Transverse colon (tissue), 4 donors: ENCODE measurements at regions not wholly inside any gene's neighbourhood (a gene's known extent, or its start where the extent isn't known, plus 50 kb on each side); places are given as distances from the start of the nearest gene placed in this dataset.

Experiments used
- DNase-seq: peaks from one replicate; pipeline ENCODE4 v3.0.0-alpha.2; 2019
- H3K27ac ChIP-seq, 4 donors: fragments of 200-600 bp; sonication (generic); 2 replicates each; pipeline ENCODE4 v1.5.1; 2016 to 2018; ENCODE audit warnings: inconsistent platforms in 4 of 4
- H3K27me3 ChIP-seq: fragments of 200-600 bp; sonication (generic); 2 replicates; pipeline ENCODE4 v1.5.1; 2017; ENCODE audit warnings: inconsistent platforms
- H3K36me3 ChIP-seq, 4 donors: fragments of 200-600 bp; sonication (generic); 2 replicates each; pipeline ENCODE4 v1.5.1; 2017 to 2019; ENCODE audit warnings: inconsistent platforms in 4 of 4
- H3K4me1 ChIP-seq, 4 donors: fragments of 200-600 bp; sonication (generic); 2 replicates each; pipeline ENCODE4 v1.5.1; 2017 to 2020; ENCODE audit warnings: inconsistent platforms in 4 of 4
- H3K4me3 ChIP-seq, 4 donors: fragments of 200-600 bp; sonication (generic); 1 replicate in 1 of 4; 2 replicates in 3 of 4; pipeline versions ENCODE4 v1.5.1 to v1.6.1; 2017 to 2019; ENCODE audit warnings: inconsistent platforms in 4 of 4
- H3K9me3 ChIP-seq, 2 donors: fragments of 200-600 bp; sonication (generic); 2 replicates each; pipeline ENCODE4 v1.5.1; 2017 to 2019; ENCODE audit warnings: inconsistent platforms in 2 of 2
- CTCF ChIP-seq, 5 experiments: fragments of 200-600 bp in 3 of 5; fragments of 450-650 bp in 2 of 5; sonication (generic) in 3 of 5; IDR thresholded peaks; 1 replicate in 2 of 5; 2 replicates in 3 of 5; pipeline ENCODE4 v1.5.1; 2016 to 2017; ENCODE audit warnings: antibody characterized with exemption in 5 of 5, inconsistent platforms in 3 of 5, mild to moderate bottlenecking in 2 of 5, moderate library complexity in 1 of 5
- EP300 ChIP-seq: sonication (generic); formaldehyde crosslinking; IDR thresholded peaks from one replicate; pipeline ENCODE4 v1.6.1; 2017; ENCODE audit warnings: antibody characterized with exemption, low read depth
- POLR2A ChIP-seq: fragments of 450-650 bp; IDR thresholded peaks from one replicate; pipeline ENCODE4 v1.6.1; 2016; ENCODE audit warnings: antibody characterized with exemption, mild to moderate bottlenecking, moderate library complexity
- POLR2AphosphoS5 ChIP-seq, 3 donors: sonication (generic); formaldehyde crosslinking; IDR thresholded peaks; one replicate each; pipeline ENCODE4 v1.6.1; 2016; ENCODE audit warnings: antibody characterized with exemption in 3 of 3
- WGBS, 2 donors: methylation state at CpG; one replicate each; pipeline ENCODE4 v1.1.5; 2018; ENCODE audit warnings: low coverage in 1 of 2; 5-methylcytosine and 5-hydroxymethylcytosine counted together
- in situ Hi-C, 4 donors: fragments of 200-750 bp; cut with MboI; loops; one replicate each; pipeline versions ENCODE4 v1.15.0 to v1.15.1; 2017; ENCODE audit warnings: low sequenced_read_pairs in 3 of 4, low pct_ligation_motif_present in 1 of 4, low pct_unique_long_range_greater_than_20kb in 1 of 4
- intact Hi-C: fragments of 100-400 bp; cut with DNase I; formaldehyde crosslinking; loops from one replicate; pipeline ENCODE4 v1.15.1; 2023; ENCODE audit warnings: low total_unique reads

GRCh38 chr6:21715180-21715579, 121.6 kb downstream of the SOX4 start:
- no peak overlapping the region for H3K4me3 ChIP-seq
- no peaks in the 10 kb centered on the region for H3K4me1 ChIP-seq
- WGBS, 2 donors: 89 to 92% methylated on average over 5 of the region's 5 CpGs
- H3K36me3 ChIP-seq: no peaks in the 10 kb centered on the region
- no peak overlapping the region for H3K27ac ChIP-seq
- no peak for TF ChIP-seq POLR2AphosphoS5 (IDR thresholded peaks at IDR 0.05)
- no peak for TF ChIP-seq POLR2A
- no peak for TF ChIP-seq CTCF (IDR thresholded peaks at IDR 0.05)
- TF ChIP-seq EP300: no peak
- no peaks in the 10 kb centered on the region for H3K9me3 ChIP-seq
- H3K27me3 ChIP-seq: no peaks in the 10 kb centered on the region
- intact Hi-C loops: no loop called here
- DNase-seq: no peak
- in situ Hi-C loops: no loop called here

- in situ Hi-C loops: no loop called here
- no peak overlapping the region for H3K27ac ChIP-seq
- no peaks in the 10 kb centered on the region for H3K9me3 ChIP-seq
- 44 to 60% methylated on average over 1 to 12 of the region's 12 CpGs for WGBS, 2 donors
- no peak for DNase-seq
- no peaks in the 10 kb centered on the region for H3K36me3 ChIP-seq
- TF ChIP-seq EP300 (no peak), POLR2A (no peak), POLR2AphosphoS5 (IDR thresholded peaks at IDR 0.05) (no peak), CTCF (IDR thresholded peaks at IDR 0.05) (no peak)
- peaks cover 0 to 7% (median 0%) of the 10 kb centered on the region in 4 donors for H3K4me1 ChIP-seq
- H3K27me3 ChIP-seq: no peaks in the 10 kb centered on the region
- H3K4me3 ChIP-seq: no peak overlapping the region
- intact Hi-C loops: no loop called here
Observed at GRCh38 chr6:21722510-21722909, 129.0 kb downstream of the SOX4 start.

- in situ Hi-C loops (no loop called here), intact Hi-C loops (no loop called here)
- Histone ChIP-seq H3K4me3 (no peak overlapping the region), H3K36me3 (no peaks in the 10 kb centered on the region), H3K4me1 (peaks cover 0 to 12% (median 0%) of the 10 kb centered on the region in 4 donors), H3K9me3 (no peaks in the 10 kb centered on the region), H3K27ac (no peak overlapping the region), H3K27me3 (no peaks in the 10 kb centered on the region)
- WGBS, 2 donors: 79 to 83% methylated on average over 4 to 7 of the region's 7 CpGs
- DNase-seq: no peak
- no peak for TF ChIP-seq POLR2A
- TF ChIP-seq POLR2AphosphoS5 (IDR thresholded peaks at IDR 0.05): no peak
- no peak for TF ChIP-seq CTCF (IDR thresholded peaks at IDR 0.05)
- no peak for TF ChIP-seq EP300
Observed at GRCh38 chr6:21726676-21727075, 133.1 kb downstream of the SOX4 start.

GRCh38 chr6:21728141-21728540, 134.6 kb downstream of the SOX4 start:
- no peak for TF ChIP-seq POLR2A
- TF ChIP-seq POLR2AphosphoS5 (IDR thresholded peaks at IDR 0.05): no peak
- TF ChIP-seq EP300: no peak
- TF ChIP-seq CTCF (IDR thresholded peaks at IDR 0.05): no peak
- no peaks in the 10 kb centered on the region for H3K27me3 ChIP-seq
- no peaks in the 10 kb centered on the region for H3K36me3 ChIP-seq
- peaks cover 0 to 18% (median 0%) of the 10 kb centered on the region in 4 donors for H3K4me1 ChIP-seq
- no peak overlapping the region for H3K27ac ChIP-seq
- intact Hi-C loops (no loop called here), in situ Hi-C loops (no loop called here)
- 92 to 100% methylated on average over 2 to 7 of the region's 7 CpGs for WGBS, 2 donors
- no peaks in the 10 kb centered on the region for H3K9me3 ChIP-seq
- no peak for DNase-seq
- no peak overlapping the region for H3K4me3 ChIP-seq
